WTC11 (cell line): ENCODE measurements at regions not wholly inside any gene's neighbourhood (a gene's known extent, or its start where the extent isn't known, plus 50 kb on each side); places are given as distances from the start of the nearest gene placed in this dataset.

Experiments
- ATAC-seq: fragments of 200-7000 bp; cut with Tn5 transposase; 2 replicates; pipeline ENCODE4 v1.10.0; 2021; ENCODE audit warnings: mild to moderate bottlenecking, moderate library complexity
- CTCF ChIA-PET: fragments of 300-600 bp; sonication (Branson Sonifier 250); formaldehyde crosslinking; loops from one replicate; lab custom pipeline; 2021; ENCODE audit warnings: antibody characterized with exemption; lab: Charles Lee
- POLR2A ChIA-PET: fragments of 350-600 bp; sonication (Branson Sonifier 250); formaldehyde crosslinking; loops from one replicate; lab custom pipeline; 2021; ENCODE audit warnings: antibody characterized with exemption; lab: Charles Lee
- DNase-seq: peaks from one replicate; pipeline ENCODE4 v3.0.0; 2021; ENCODE audit warnings: low spot score
- H3K27ac Mint-ChIP-seq: 2 replicates; pipeline ENCODE4 v1.8.0; 2021; ENCODE audit warnings: mixed read lengths
- H3K27me3 Mint-ChIP-seq: 2 replicates; pipeline ENCODE4 v1.8.0; 2021; ENCODE audit warnings: low read depth, mild to moderate bottlenecking, moderate library complexity, mixed read lengths
- H3K36me3 Mint-ChIP-seq: 2 replicates; pipeline ENCODE4 v1.8.0; 2021; ENCODE audit warnings: mixed read lengths
- H3K4me1 Mint-ChIP-seq: 2 replicates; pipeline ENCODE4 v1.8.0; 2022; ENCODE audit warnings: mixed read lengths
- H3K4me3 Mint-ChIP-seq: 2 replicates; pipeline ENCODE4 v1.8.0; 2021; ENCODE audit warnings: mild to moderate bottlenecking, moderate library complexity, mixed read lengths
- H3K9me3 Mint-ChIP-seq: 2 replicates; pipeline ENCODE4 v1.8.0; 2021; ENCODE audit warnings: mixed read lengths
- ATF1 ChIP-seq: sonication (generic); formaldehyde crosslinking; IDR thresholded peaks from 2 replicates; pipeline ENCODE4 v1.8.1; 2023; ENCODE audit warnings: mild to moderate bottlenecking, moderate library complexity, missing genetic modification reagents
- ESRRA ChIP-seq: sonication (generic); formaldehyde crosslinking; IDR thresholded peaks from 2 replicates; pipeline ENCODE4 v1.8.1; 2022; ENCODE audit warnings: mild to moderate bottlenecking, missing genetic modification reagents, borderline replicate concordance
- JAZF1 ChIP-seq: fragments of 250-450 bp; sonication (Bioruptor Pico); IDR thresholded peaks from 2 replicates; pipeline ENCODE4 v1.9.0; 2021; ENCODE audit warnings: moderate library complexity, mild to moderate bottlenecking, inconsistent platforms
- NFATC4 ChIP-seq: fragments of 250-450 bp; sonication (Bioruptor Pico); IDR thresholded peaks from 2 replicates; pipeline ENCODE4 v1.9.0; 2021; ENCODE audit warnings: mild to moderate bottlenecking
- NFYB ChIP-seq: sonication (generic); formaldehyde crosslinking; conservative IDR thresholded peaks from 2 replicates; pipeline ENCODE4 v1.8.0; 2022; ENCODE audit warnings: low read depth, missing genetic modification reagents
- OVOL2 ChIP-seq: fragments of 250-450 bp; sonication (Bioruptor Pico); IDR thresholded peaks from 2 replicates; pipeline ENCODE4 v1.9.0; 2021; ENCODE audit warnings: mild to moderate bottlenecking, borderline replicate concordance
- RELA ChIP-seq: sonication (generic); formaldehyde crosslinking; IDR thresholded peaks from 2 replicates; pipeline ENCODE4 v1.8.1; 2022; ENCODE audit warnings: missing genetic modification reagents, mild to moderate bottlenecking, borderline replicate concordance
- SMAD4 ChIP-seq: sonication (generic); formaldehyde crosslinking; IDR thresholded peaks from 2 replicates; pipeline ENCODE4 v1.8.0; 2022; ENCODE audit warnings: mild to moderate bottlenecking, missing genetic modification reagents
- SOX15 ChIP-seq: fragments of 250-450 bp; sonication (Bioruptor Pico); IDR thresholded peaks from 2 replicates; pipeline ENCODE4 v1.9.0; 2021; ENCODE audit warnings: mild to moderate bottlenecking
- SP1 ChIP-seq: sonication (generic); formaldehyde crosslinking; conservative IDR thresholded peaks from 2 replicates; pipeline ENCODE4 v1.8.1; 2022; ENCODE audit warnings: missing genetic modification reagents
- TP53 ChIP-seq: sonication (generic); formaldehyde crosslinking; IDR thresholded peaks from 2 replicates; pipeline ENCODE4 v1.8.1; 2023; ENCODE audit warnings: mild to moderate bottlenecking, missing genetic modification reagents
- ZNF396 ChIP-seq: fragments of 250-450 bp; sonication (Bioruptor Pico); IDR thresholded peaks from 2 replicates; pipeline ENCODE4 v1.8.0; 2021; ENCODE audit warnings: mild to moderate bottlenecking, moderate library complexity, borderline replicate concordance
- TF ChIP-seq, protein P1 (sequence below): sonication (generic); formaldehyde crosslinking; IDR thresholded peaks from 2 replicates; pipeline ENCODE4 v1.8.1; 2023; ENCODE audit warnings: mild to moderate bottlenecking, moderate library complexity, missing genetic modification reagents
- TF ChIP-seq, protein P2 (sequence below): sonication (generic); formaldehyde crosslinking; IDR thresholded peaks from 2 replicates; pipeline ENCODE4 v1.8.1; 2023; ENCODE audit warnings: mild to moderate bottlenecking, missing genetic modification reagents, moderate library complexity
- TF ChIP-seq, protein P3 (sequence below): sonication (generic); formaldehyde crosslinking; IDR thresholded peaks from 2 replicates; pipeline ENCODE4 v1.8.0; 2022; ENCODE audit warnings: mild to moderate bottlenecking, missing genetic modification reagents
- TF ChIP-seq, protein P4 (sequence below): fragments of 250-450 bp; sonication (Bioruptor Pico); IDR thresholded peaks from 2 replicates; pipeline ENCODE4 v1.8.0; 2021; ENCODE audit warnings: mild to moderate bottlenecking
- TF ChIP-seq, protein P5 (sequence below): sonication (generic); formaldehyde crosslinking; IDR thresholded peaks from 2 replicates; pipeline ENCODE4 v1.8.0; 2023; ENCODE audit warnings: missing genetic modification reagents
- TF ChIP-seq, protein P6 (sequence below): sonication (generic); formaldehyde crosslinking; IDR thresholded peaks from 2 replicates; pipeline ENCODE4 v1.8.1; 2022; ENCODE audit warnings: mild to moderate bottlenecking, missing genetic modification reagents, moderate library complexity, borderline replicate concordance
- TF ChIP-seq, protein P7 (sequence below): fragments of 250-450 bp; sonication (Bioruptor Pico); IDR thresholded peaks from 2 replicates; pipeline ENCODE4 v1.9.0; 2021; ENCODE audit warnings: moderate library complexity, mild to moderate bottlenecking, inconsistent platforms, borderline replicate concordance

DNA sequence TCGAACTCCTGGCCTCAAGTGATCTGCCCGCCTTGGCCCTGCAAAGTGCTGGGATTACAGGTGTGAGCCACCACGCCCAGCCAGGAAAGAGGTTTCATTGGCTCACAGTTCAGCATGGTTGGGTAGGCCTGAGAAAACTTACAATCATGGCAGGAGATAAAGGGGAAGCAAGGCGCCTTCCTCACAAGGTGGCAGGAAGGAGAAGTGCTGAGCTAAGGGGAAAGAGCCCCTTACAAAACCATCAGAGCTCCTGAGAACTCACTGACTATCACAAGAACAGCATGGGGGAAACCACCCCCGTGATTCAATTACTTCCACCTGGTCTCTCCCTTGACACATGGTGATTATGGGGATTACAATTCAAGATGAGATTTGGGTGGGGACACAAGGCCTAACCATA, 411.7 kb upstream of the ZFHX3 start:
- DNase-seq: no peak
- peaks cover 2% of the 10 kb centered on the region; the same call in 1 of the 2 replicates for H3K27me3 Mint-ChIP-seq
- no peak overlapping the region for H3K27ac Mint-ChIP-seq
- H3K9me3 Mint-ChIP-seq: peaks cover 30% of the 10 kb centered on the region
- peaks cover 17% of the 10 kb centered on the region for H3K36me3 Mint-ChIP-seq
- ChIA-PET CTCF (no interaction called here), POLR2A (no interaction called here)
- peaks cover 36% of the 10 kb centered on the region for H3K4me1 Mint-ChIP-seq
- TF ChIP-seq, protein P1, sequence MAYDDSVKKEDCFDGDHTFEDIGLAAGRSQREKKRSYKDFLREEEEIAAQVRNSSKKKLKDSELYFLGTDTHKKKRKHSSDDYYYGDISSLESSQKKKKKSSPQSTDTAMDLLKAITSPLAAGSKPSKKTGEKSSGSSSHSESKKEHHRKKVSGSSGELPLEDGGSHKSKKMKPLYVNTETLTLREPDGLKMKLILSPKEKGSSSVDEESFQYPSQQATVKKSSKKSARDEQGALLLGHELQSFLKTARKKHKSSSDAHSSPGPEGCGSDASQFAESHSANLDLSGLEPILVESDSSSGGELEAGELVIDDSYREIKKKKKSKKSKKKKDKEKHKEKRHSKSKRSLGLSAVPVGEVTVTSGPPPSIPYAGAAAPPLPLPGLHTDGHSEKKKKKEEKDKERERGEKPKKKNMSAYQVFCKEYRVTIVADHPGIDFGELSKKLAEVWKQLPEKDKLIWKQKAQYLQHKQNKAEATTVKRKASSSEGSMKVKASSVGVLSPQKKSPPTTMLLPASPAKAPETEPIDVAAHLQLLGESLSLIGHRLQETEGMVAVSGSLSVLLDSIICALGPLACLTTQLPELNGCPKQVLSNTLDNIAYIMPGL: no peak
- TF ChIP-seq NFATC4 (CRISPR knock-in tag): no peak
- no peak overlapping the region for H3K4me3 Mint-ChIP-seq
- ATAC-seq: no peak

DNA sequence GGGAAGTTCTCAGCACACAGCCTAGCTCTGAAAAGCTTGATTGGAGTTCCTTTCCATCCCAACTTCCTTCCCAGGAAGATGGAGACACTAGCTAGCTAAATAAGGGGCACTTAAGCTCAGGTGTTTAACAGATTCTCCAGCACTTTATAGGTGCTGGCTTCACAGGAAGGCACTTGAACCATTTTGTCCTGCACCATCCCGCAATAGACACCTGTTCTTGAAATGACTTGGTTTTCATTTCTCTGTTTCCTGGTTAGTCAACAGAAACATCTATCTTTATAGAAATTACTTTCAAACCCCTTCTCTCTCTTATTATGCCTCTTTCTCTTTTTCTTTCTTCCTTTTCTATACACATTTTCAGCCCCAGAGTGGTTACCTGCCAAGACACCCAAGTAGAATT, 409.9 kb upstream of the ZFHX3 start:
- Mint-ChIP-seq H3K4me3 (no peak overlapping the region), H3K4me1 (peaks cover 39% of the 10 kb centered on the region), H3K27me3 (no peaks in the 10 kb centered on the region), H3K9me3 (peaks cover 39% of the 10 kb centered on the region), H3K27ac (no peak overlapping the region), H3K36me3 (peaks cover 26% of the 10 kb centered on the region)
- ATAC-seq (no peak), DNase-seq (no peak)
- ChIA-PET POLR2A (no interaction called here), CTCF (no interaction called here)
- TF ChIP-seq ZNF396 (CRISPR knock-in tag): no peak
- TF ChIP-seq, protein P2, sequence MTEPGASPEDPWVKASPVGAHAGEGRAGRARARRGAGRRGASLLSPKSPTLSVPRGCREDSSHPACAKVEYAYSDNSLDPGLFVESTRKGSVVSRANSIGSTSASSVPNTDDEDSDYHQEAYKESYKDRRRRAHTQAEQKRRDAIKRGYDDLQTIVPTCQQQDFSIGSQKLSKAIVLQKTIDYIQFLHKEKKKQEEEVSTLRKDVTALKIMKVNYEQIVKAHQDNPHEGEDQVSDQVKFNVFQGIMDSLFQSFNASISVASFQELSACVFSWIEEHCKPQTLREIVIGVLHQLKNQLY (CRISPR knock-in tag): no peak
- no peak for TF ChIP-seq SOX15 (CRISPR knock-in tag)
- no peak for TF ChIP-seq SMAD4 (CRISPR knock-in tag)
- no peak for TF ChIP-seq RELA (CRISPR knock-in tag)
- TF ChIP-seq, protein P3, sequence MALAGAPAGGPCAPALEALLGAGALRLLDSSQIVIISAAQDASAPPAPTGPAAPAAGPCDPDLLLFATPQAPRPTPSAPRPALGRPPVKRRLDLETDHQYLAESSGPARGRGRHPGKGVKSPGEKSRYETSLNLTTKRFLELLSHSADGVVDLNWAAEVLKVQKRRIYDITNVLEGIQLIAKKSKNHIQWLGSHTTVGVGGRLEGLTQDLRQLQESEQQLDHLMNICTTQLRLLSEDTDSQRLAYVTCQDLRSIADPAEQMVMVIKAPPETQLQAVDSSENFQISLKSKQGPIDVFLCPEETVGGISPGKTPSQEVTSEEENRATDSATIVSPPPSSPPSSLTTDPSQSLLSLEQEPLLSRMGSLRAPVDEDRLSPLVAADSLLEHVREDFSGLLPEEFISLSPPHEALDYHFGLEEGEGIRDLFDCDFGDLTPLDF (CRISPR knock-in tag): no peak
- no peak for TF ChIP-seq TP53 (CRISPR knock-in tag)
- TF ChIP-seq NFYB (CRISPR knock-in tag): no peak

DNA sequence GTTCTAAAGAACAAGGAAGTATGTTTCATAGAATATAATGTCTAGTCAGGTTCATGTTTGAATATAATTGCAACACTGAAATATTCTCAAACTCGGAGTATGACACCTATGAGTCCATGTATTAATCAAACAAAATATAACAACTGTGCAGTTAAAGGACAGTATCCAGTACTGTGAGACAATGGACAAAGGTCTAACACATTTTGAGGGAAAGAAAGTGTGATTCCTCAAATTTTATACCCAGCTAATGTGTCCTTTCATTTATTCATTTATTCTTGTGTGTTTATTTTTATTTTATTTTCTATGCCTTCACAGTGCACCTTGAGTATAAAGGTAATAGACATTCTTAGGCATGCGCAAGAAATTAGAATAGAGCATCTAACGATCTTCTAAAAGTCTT, 401.0 kb upstream of the ZFHX3 start:
- Mint-ChIP-seq H3K27ac (no peak overlapping the region), H3K27me3 (no peaks in the 10 kb centered on the region; the same call in 1 of the 2 replicates), H3K4me3 (no peak overlapping the region), H3K4me1 (peaks cover 22% of the 10 kb centered on the region), H3K9me3 (peaks cover 59% of the 10 kb centered on the region), H3K36me3 (peaks cover 44% of the 10 kb centered on the region)
- ATAC-seq (no peak), DNase-seq (no peak)
- TF ChIP-seq SP1 (CRISPR knock-in tag): no peak
- TF ChIP-seq NFATC4 (CRISPR knock-in tag): no peak
- no peak for TF ChIP-seq JAZF1 (CRISPR knock-in tag)
- TF ChIP-seq, protein P4, sequence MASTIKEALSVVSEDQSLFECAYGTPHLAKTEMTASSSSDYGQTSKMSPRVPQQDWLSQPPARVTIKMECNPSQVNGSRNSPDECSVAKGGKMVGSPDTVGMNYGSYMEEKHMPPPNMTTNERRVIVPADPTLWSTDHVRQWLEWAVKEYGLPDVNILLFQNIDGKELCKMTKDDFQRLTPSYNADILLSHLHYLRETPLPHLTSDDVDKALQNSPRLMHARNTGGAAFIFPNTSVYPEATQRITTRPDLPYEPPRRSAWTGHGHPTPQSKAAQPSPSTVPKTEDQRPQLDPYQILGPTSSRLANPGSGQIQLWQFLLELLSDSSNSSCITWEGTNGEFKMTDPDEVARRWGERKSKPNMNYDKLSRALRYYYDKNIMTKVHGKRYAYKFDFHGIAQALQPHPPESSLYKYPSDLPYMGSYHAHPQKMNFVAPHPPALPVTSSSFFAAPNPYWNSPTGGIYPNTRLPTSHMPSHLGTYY: no peak
- TF ChIP-seq, protein P5, sequence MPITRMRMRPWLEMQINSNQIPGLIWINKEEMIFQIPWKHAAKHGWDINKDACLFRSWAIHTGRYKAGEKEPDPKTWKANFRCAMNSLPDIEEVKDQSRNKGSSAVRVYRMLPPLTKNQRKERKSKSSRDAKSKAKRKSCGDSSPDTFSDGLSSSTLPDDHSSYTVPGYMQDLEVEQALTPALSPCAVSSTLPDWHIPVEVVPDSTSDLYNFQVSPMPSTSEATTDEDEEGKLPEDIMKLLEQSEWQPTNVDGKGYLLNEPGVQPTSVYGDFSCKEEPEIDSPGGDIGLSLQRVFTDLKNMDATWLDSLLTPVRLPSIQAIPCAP (CRISPR knock-in tag): no peak
- no peak for TF ChIP-seq OVOL2 (CRISPR knock-in tag)
- ChIA-PET CTCF (no interaction called here), POLR2A (no interaction called here)

DNA sequence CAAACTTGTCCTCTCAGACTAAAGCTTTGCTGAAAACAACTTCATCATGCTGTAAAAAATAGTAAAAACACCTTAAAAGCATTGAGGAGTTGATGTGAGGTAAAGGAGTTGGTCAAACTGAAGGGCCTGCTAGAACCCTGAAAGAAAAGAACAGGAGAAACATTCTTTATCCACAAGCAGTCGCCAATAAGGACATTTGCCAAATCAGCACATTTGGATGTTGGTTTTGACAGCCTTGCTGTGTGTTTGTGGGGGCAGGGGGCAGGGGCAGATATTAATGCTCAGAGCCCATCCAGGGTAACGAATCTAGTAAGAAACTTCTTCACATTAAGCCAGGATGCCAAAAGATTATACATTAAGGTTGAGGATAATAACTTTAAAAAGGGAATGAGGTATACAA, 399.9 kb upstream of the ZFHX3 start:
- ATAC-seq (no peak), DNase-seq (no peak)
- peaks cover 13% of the 10 kb centered on the region; the same call in 1 of the 2 replicates for H3K4me1 Mint-ChIP-seq
- H3K27ac Mint-ChIP-seq: no peak overlapping the region
- H3K36me3 Mint-ChIP-seq: peaks cover 36% of the 10 kb centered on the region
- no peak overlapping the region for H3K4me3 Mint-ChIP-seq
- CTCF ChIA-PET: no interaction called here
- H3K9me3 Mint-ChIP-seq: peaks cover 51% of the 10 kb centered on the region
- POLR2A ChIA-PET: no interaction called here
- no peaks in the 10 kb centered on the region; the same call in 1 of the 2 replicates for H3K27me3 Mint-ChIP-seq
- TF ChIP-seq, protein P6, sequence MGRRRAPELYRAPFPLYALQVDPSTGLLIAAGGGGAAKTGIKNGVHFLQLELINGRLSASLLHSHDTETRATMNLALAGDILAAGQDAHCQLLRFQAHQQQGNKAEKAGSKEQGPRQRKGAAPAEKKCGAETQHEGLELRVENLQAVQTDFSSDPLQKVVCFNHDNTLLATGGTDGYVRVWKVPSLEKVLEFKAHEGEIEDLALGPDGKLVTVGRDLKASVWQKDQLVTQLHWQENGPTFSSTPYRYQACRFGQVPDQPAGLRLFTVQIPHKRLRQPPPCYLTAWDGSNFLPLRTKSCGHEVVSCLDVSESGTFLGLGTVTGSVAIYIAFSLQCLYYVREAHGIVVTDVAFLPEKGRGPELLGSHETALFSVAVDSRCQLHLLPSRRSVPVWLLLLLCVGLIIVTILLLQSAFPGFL (CRISPR knock-in tag): no peak
- TF ChIP-seq, protein P7, sequence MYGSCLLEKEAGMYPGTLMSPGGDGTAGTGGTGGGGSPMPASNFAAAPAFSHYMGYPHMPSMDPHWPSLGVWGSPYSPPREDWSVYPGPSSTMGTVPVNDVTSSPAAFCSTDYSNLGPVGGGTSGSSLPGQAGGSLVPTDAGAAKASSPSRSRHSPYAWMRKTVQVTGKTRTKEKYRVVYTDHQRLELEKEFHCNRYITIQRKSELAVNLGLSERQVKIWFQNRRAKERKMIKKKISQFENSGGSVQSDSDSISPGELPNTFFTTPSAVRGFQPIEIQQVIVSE (CRISPR knock-in tag): no peak
- TF ChIP-seq ESRRA (no peak), SP1 (CRISPR knock-in tag) (no peak), ATF1 (no peak)
